ENCODE measurements at regions not wholly inside any gene's neighbourhood (a gene's known extent, or its start where the extent isn't known, plus 50 kb on each side); places are given as distances from the start of the nearest gene placed in this dataset.

GRCh38 chr1:170365331-170365730 is 166.6 kb upstream of the GORAB start:
- TF ChIP-seq CTCF (IDR thresholded peaks at IDR 0.05) (no peak), POLR2A (IDR thresholded peaks at IDR 0.05) (no peak)

Measured in lower leg skin (tissue), 3 donors.